GM12878 (cell line): ENCODE measurements at regions not wholly inside any gene's neighbourhood (a gene's known extent, or its start where the extent isn't known, plus 50 kb on each side); places are given as distances from the start of the nearest gene placed in this dataset.

Experiments used
- BHLHE40 ChIP-seq, 2 experiments: fragments of 450-650 bp in 1 of 2; IDR thresholded peaks; 2 replicates each; pipeline ENCODE4 v1.6.1; 2011 to 2017; ENCODE audit warnings: low read depth in 2 of 2, borderline replicate concordance in 1 of 2, improper control_type of control experiment in 1 of 2, low read length in 1 of 2, mild to moderate bottlenecking in 1 of 2
- BMI1 ChIP-seq: fragments of 450-650 bp; IDR thresholded peaks from 2 replicates; pipeline ENCODE4 v1.6.1; 2016; ENCODE audit warnings: mild to moderate bottlenecking, moderate library complexity, borderline replicate concordance
- CBX3 ChIP-seq: fragments of 200-600 bp; sonication (generic); IDR thresholded peaks from 2 replicates; pipeline ENCODE4 v1.6.1; 2016; ENCODE audit warnings: low read depth, borderline replicate concordance
- CEBPB ChIP-seq, 2 experiments: fragments of 150-350 bp in 1 of 2; IDR thresholded peaks; 2 replicates each; pipeline ENCODE4 v1.6.1; 2012 to 2014; ENCODE audit warnings: low read depth in 2 of 2, low read length in 2 of 2, borderline replicate concordance in 1 of 2, inconsistent platforms in 1 of 2
- CHD4 ChIP-seq: fragments of 200-600 bp; sonication (generic); IDR thresholded peaks from 2 replicates; pipeline ENCODE4 v1.6.1; 2016; ENCODE audit warnings: mild to moderate bottlenecking
- EGR1 ChIP-seq, 2 experiments: IDR thresholded peaks; 1 replicate in 1 of 2; 2 replicates in 1 of 2; pipeline ENCODE4 v1.6.1; 2011 to 2012; ENCODE audit warnings: low read depth in 2 of 2, low read length in 2 of 2, borderline replicate concordance in 1 of 2, mild to moderate bottlenecking in 1 of 2, moderate library complexity in 1 of 2
- FOXK2 ChIP-seq: fragments of 450-650 bp; IDR thresholded peaks from 2 replicates; pipeline ENCODE4 v1.6.1; 2017; ENCODE audit warnings: mild to moderate bottlenecking, moderate library complexity
- FOXM1 ChIP-seq: IDR thresholded peaks from 2 replicates; pipeline ENCODE4 v1.6.1; 2012; ENCODE audit warnings: low read depth, mild to moderate bottlenecking, inconsistent platforms, low read length, moderate library complexity
- HCFC1 ChIP-seq: fragments of 150-350 bp; IDR thresholded peaks from 2 replicates; pipeline ENCODE4 v1.6.1; 2014; ENCODE audit warnings: low read length
- IRF4 ChIP-seq: IDR thresholded peaks from 2 replicates; pipeline ENCODE4 v1.6.1; 2011; ENCODE audit warnings: low read depth, low read length
- JUNB ChIP-seq: IDR thresholded peaks from 2 replicates; pipeline ENCODE4 v1.6.1; 2016; ENCODE audit warnings: antibody characterized with exemption, mild to moderate bottlenecking
- KDM1A ChIP-seq: fragments of 200-600 bp; sonication (generic); IDR thresholded peaks from 2 replicates; pipeline ENCODE4 v1.6.1; 2016; ENCODE audit warnings: borderline replicate concordance
- NFYB ChIP-seq: IDR thresholded peaks from 2 replicates; pipeline ENCODE4 v1.6.1; 2011; ENCODE audit warnings: low read depth, mild to moderate bottlenecking, low read length, improper control_type of control experiment, moderate library complexity; ENCODE audit not compliant: insufficient read depth
- NRF1 ChIP-seq: conservative IDR thresholded peaks from 2 replicates; pipeline ENCODE4 v1.6.1; 2011; ENCODE audit warnings: mild to moderate bottlenecking, low read depth, low read length, improper control_type of control experiment
- PAX5 ChIP-seq: IDR thresholded peaks from 2 replicates; pipeline ENCODE4 v1.6.1; 2011; ENCODE audit warnings: low read depth, low read length, borderline replicate concordance
- POLR2AphosphoS5 ChIP-seq: IDR thresholded peaks from 2 replicates; pipeline ENCODE4 v1.6.1; 2011; ENCODE audit warnings: mild to moderate bottlenecking, low read length, inconsistent platforms
- RAD21 ChIP-seq: IDR thresholded peaks from 2 replicates; pipeline ENCODE4 v1.6.1; 2011; ENCODE audit warnings: mild to moderate bottlenecking, low read depth, low read length, moderate library complexity; ENCODE audit not compliant: insufficient read depth
- RAD51 ChIP-seq: fragments of 450-650 bp; IDR thresholded peaks from 2 replicates; pipeline ENCODE4 v1.6.1; 2016; ENCODE audit warnings: moderate library complexity, mild to moderate bottlenecking, inconsistent platforms
- RUNX3 ChIP-seq: IDR thresholded peaks from 2 replicates; pipeline ENCODE4 v1.6.1; 2012; ENCODE audit warnings: low read length, inconsistent platforms
- SMAD1 ChIP-seq: fragments of 450-650 bp; IDR thresholded peaks from 2 replicates; pipeline ENCODE4 v1.6.1; 2018; ENCODE audit warnings: mild to moderate bottlenecking, low read depth; ENCODE audit not compliant: partially characterized antibody
- SUPT20H ChIP-seq: IDR thresholded peaks from 2 replicates; pipeline ENCODE4 v1.6.1; 2011; ENCODE audit warnings: low read depth, mild to moderate bottlenecking, low read length, moderate library complexity, borderline replicate concordance; ENCODE audit not compliant: control insufficient read depth
- TBL1XR1 ChIP-seq: IDR thresholded peaks from 2 replicates; pipeline ENCODE4 v1.6.1; 2012; ENCODE audit warnings: low read depth, low read length, improper control_type of control experiment
- YBX1 ChIP-seq: fragments of 450-650 bp; IDR thresholded peaks from 2 replicates; pipeline ENCODE4 v1.6.1; 2016; ENCODE audit warnings: antibody characterized with exemption
- ZSCAN29 ChIP-seq: fragments of 450-650 bp; IDR thresholded peaks from 2 replicates; pipeline ENCODE4 v1.6.1; 2017; ENCODE audit warnings: mild to moderate bottlenecking, moderate library complexity
- TF ChIP-seq, protein P1 (sequence below): IDR thresholded peaks from 2 replicates; pipeline ENCODE4 v1.6.1; 2011; ENCODE audit warnings: mild to moderate bottlenecking, low read depth, low read length, moderate library complexity; ENCODE audit not compliant: insufficient replicate concordance
- TF ChIP-seq, protein P2 (sequence below): fragments of 450-650 bp; IDR thresholded peaks from 2 replicates; pipeline ENCODE4 v1.6.1; 2016; ENCODE audit warnings: mild to moderate bottlenecking
- TF ChIP-seq, protein P3 (sequence below): fragments of 450-650 bp; IDR thresholded peaks from 2 replicates; pipeline ENCODE4 v1.6.1; 2017; ENCODE audit warnings: mild to moderate bottlenecking
- TF ChIP-seq, protein P4 (sequence below): fragments of 450-650 bp; IDR thresholded peaks from 2 replicates; pipeline ENCODE4 v1.6.1; 2017; ENCODE audit warnings: mild to moderate bottlenecking, low read depth, inconsistent platforms; ENCODE audit not compliant: poor library complexity, severe bottlenecking

DNA sequence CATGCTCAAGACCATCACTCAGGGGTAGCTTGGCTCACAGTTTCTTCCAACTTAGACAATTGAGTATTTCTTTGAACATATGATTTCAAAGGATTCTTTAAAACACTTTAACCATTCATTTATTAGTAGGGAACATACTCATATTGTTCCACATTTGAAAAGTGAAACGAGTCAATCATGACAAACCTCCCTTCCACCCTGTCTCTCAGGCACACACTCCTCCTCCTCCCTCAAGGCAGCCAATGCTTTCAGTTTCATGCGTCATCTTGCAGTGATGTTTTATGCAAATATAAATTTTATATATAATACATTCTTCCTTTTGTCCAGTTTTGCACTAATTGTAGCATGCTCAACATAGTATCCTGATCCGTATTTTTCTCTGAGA lies 126.0 kb upstream of the BOD1 start (continued):
- TF ChIP-seq, protein P1, sequence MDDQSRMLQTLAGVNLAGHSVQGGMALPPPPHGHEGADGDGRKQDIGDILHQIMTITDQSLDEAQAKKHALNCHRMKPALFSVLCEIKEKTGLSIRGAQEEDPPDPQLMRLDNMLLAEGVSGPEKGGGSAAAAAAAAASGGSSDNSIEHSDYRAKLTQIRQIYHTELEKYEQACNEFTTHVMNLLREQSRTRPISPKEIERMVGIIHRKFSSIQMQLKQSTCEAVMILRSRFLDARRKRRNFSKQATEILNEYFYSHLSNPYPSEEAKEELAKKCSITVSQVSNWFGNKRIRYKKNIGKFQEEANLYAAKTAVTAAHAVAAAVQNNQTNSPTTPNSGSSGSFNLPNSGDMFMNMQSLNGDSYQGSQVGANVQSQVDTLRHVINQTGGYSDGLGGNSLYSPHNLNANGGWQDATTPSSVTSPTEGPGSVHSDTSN, result peak; percentile 62
- TF ChIP-seq IRF4 (0 out of 2 replicates have a peak, but pooled peaks have one; percentile 26), RAD21 (no peak), CBX3 (no peak), YBX1 (no peak), CHD4 (no peak), RAD51 (no peak), FOXM1 (0 out of 2 replicates have a peak, but pooled peaks have one; percentile 27), CEBPB (IDR thresholded peaks at IDR 0.05; ENCODE audit: borderline replicate concordance in 1 of 2, low read depth in 2 of 2, low read length in 2 of 2) (no peak), FOXK2 (no peak), HCFC1 (no peak), PAX5 (no peak), NFYB (no peak), KDM1A (no peak), SUPT20H (no peak), TBL1XR1 (no peak), SMAD1 (no peak), POLR2AphosphoS5 (no peak), NRF1 (no peak), EGR1 (IDR thresholded peaks at IDR 0.05; ENCODE audit: borderline replicate concordance in 1 of 2, low read depth in 2 of 2, low read length in 2 of 2) (no peak), JUNB (peak; percentile 52), BMI1 (no peak), RUNX3 (peak; percentile 15; the same call in 1 of the 2 replicates), ZSCAN29 (no peak), BHLHE40 (IDR thresholded peaks at IDR 0.05; ENCODE audit: borderline replicate concordance in 1 of 2, low read depth in 2 of 2, low read length in 1 of 2) (no peak)
- TF ChIP-seq, protein P2, sequence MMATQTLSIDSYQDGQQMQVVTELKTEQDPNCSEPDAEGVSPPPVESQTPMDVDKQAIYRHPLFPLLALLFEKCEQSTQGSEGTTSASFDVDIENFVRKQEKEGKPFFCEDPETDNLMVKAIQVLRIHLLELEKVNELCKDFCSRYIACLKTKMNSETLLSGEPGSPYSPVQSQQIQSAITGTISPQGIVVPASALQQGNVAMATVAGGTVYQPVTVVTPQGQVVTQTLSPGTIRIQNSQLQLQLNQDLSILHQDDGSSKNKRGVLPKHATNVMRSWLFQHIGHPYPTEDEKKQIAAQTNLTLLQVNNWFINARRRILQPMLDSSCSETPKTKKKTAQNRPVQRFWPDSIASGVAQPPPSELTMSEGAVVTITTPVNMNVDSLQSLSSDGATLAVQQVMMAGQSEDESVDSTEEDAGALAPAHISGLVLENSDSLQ, result peak; percentile 94
- TF ChIP-seq, protein P3, sequence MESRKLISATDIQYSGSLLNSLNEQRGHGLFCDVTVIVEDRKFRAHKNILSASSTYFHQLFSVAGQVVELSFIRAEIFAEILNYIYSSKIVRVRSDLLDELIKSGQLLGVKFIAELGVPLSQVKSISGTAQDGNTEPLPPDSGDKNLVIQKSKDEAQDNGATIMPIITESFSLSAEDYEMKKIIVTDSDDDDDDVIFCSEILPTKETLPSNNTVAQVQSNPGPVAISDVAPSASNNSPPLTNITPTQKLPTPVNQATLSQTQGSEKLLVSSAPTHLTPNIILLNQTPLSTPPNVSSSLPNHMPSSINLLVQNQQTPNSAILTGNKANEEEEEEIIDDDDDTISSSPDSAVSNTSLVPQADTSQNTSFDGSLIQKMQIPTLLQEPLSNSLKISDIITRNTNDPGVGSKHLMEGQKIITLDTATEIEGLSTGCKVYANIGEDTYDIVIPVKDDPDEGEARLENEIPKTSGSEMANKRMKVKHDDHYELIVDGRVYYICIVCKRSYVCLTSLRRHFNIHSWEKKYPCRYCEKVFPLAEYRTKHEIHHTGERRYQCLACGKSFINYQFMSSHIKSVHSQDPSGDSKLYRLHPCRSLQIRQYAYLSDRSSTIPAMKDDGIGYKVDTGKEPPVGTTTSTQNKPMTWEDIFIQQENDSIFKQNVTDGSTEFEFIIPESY, result no peak
- TF ChIP-seq, protein P4, sequence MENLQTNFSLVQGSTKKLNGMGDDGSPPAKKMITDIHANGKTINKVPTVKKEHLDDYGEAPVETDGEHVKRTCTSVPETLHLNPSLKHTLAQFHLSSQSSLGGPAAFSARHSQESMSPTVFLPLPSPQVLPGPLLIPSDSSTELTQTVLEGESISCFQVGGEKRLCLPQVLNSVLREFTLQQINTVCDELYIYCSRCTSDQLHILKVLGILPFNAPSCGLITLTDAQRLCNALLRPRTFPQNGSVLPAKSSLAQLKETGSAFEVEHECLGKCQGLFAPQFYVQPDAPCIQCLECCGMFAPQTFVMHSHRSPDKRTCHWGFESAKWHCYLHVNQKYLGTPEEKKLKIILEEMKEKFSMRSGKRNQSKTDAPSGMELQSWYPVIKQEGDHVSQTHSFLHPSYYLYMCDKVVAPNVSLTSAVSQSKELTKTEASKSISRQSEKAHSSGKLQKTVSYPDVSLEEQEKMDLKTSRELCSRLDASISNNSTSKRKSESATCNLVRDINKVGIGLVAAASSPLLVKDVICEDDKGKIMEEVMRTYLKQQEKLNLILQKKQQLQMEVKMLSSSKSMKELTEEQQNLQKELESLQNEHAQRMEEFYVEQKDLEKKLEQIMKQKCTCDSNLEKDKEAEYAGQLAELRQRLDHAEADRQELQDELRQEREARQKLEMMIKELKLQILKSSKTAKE, result no peak
